HUDEP-2 (cell line): ENCODE measurements at regions not wholly inside any gene's neighbourhood (a gene's known extent, or its start where the extent isn't known, plus 50 kb on each side); places are given as distances from the start of the nearest gene placed in this dataset.
"Not testable (repeated sequence)": the region's sequence is repeated elsewhere in the genome, so short reads cannot be mapped to it uniquely, and the experiment has no call there.

ENCODE experiments used
- DNase-seq, 76 experiments: peaks; one replicate each; lab custom pipeline; 2025; ENCODE audit not compliant: unreplicated experiment in 76 of 76; lab: John Stamatoyannopoulos, UW

DNA sequence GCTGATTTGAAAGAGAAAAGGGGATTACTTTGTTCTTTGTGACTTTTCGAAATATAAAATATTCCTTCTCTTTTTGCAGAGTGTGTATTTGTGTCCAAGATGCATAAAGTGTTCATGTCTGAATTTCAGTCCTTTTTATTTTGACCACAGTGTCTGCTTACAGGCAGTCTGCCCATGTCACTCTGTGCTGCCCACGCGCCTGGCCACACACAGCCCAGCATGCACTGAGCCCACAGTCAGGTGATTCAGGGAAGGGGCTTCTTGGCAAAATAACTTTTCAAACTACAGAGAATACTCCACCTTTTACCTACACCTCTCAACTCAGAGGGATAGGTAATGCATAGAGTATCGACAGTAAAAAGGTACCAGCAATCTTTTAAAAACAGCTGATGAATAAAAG lies 142.5 kb upstream of the TRPC4 start:
- DNase-seq: no peak

GRCh38 chr13:38008636-38009035 lies 139.1 kb upstream of the TRPC4 start:
- DNase-seq: peak in 7 of 76 experiments; percentile 1 to 20 (median 4)

DNA sequence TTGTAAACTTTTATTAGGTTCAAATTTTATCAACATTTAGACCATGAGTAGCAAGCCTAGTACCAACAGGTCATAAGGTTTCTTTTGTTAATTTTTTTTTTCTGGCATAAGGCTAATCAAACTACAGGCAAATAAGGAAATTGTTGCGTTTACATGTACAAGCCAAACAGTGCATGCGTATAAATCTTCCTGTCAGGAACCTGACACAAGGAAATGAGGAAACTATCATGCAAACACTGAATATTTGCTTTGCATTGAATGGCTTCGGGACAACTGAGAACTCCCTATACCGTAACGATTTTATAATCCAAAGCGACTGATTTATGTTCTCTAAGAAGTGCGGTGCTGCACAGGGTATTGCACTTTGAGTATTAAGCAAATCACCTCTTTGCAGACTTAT lies 133.0 kb upstream of the TRPC4 start:
- DNase-seq: no peak

DNA sequence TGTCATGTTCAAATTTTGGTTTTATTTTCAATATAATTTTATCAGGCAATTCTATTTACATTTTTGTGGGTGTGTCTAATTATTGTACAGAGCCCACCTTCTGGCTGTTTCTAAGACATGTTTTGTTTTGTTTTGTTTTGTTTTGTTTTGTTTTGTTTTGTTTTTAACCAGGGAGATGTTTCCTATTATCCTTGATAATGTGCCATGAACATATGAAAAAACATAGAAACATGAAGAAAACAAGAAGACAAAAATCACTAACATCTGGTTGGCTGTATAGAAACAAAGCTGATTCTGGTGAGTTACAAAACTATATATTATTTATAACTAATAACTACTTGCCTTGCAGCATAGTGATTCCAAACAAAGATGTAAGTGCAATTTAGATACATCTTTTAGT lies 128.1 kb upstream of the TRPC4 start:
- DNase-seq: no peak

DNA sequence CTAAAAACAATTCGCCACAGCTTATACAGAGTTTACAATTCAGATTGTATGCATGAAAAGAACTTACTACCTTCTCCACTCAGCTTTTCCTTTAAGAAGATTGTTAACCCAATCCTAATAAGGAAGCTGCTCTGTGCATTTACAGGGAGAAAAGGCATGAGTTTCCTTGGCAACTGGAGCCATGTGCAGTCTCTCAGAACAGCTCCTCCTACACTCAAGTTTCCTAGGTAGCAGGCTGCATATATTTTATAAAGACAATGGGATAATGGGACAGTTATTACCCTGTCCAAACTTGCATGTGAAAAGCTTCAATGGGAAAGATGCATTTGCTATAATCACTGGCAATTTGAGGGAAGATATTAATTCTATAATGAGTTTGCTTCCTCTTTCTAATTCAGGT lies 125.5 kb upstream of the TRPC4 start:
- DNase-seq: no peak

GRCh38 chr13:37986811-37987210 lies 117.2 kb upstream of the TRPC4 start:
- DNase-seq: no peak

DNA sequence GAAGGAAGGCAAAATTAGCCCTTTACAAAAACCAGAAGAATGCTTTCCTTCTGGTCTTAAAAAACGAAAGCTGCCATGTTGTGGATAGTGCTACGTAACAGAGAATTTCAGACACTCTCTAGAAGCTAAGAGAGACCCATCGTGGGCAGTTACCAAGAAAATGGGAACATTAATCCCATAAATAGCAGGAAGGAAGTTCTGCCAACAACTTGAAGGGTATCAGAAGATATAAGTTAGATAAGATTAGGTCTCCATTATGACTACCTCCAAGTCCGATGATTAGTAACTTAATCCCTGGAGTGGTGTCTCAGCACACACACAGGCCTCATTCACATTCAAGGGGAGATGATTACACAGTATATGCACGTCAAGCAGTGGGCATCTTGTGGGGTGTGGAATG lies 115.7 kb upstream of the TRPC4 start:
- no peak for DNase-seq

- no peak for DNase-seq
Measured at GRCh38 chr13:37984357-37984756, 114.8 kb upstream of the TRPC4 start.

DNA sequence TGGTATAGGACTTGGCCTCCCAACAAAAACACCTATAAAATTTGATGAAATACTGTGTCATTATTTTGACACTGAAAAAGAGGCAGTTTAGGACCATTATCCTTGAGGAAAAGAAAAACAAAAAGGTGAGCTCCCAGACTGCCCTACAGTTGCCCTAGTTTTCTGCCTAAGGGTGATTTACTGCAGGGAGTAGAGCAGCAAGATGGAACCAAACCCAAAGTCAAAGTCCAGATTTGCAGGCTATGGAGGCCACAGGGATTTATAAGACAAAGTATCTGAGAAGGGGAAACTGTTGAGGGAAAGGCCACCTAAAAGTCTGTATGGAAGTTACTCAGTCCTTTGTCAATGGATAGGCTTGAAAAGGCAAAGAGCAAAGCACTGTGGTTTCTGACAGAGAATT lies 112.4 kb upstream of the TRPC4 start:
- no peak for DNase-seq

GRCh38 chr13:37978680-37979079 lies 109.1 kb upstream of the TRPC4 start:
- DNase-seq: no peak

DNA sequence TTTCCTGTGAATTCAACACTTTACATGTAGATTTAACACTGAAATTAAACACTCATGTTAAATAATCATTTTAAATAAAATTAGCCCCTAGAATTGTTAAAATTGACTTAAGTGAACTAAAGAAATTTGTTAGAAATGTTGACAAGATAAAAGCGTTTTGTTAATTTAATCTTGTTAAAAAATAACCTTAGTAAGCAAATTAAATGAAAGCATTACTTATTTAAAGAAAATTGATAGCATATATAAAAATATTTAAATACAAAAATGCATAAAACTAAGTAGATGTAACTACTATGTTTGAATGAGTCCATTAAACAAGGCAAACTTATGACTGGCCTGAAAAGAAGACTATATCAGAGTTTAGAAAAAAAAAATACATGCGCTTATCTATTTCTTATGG lies 99.0 kb upstream of the TRPC4 start:
- no peak for DNase-seq

GRCh38 chr13:37966266-37966665 lies 96.7 kb upstream of the TRPC4 start:
- DNase-seq: no peak

- DNase-seq: peak in 29 of 76 experiments; percentile 3 to 73 (median 24)
Measured at GRCh38 chr13:37960427-37960826, 90.9 kb upstream of the TRPC4 start.

DNA sequence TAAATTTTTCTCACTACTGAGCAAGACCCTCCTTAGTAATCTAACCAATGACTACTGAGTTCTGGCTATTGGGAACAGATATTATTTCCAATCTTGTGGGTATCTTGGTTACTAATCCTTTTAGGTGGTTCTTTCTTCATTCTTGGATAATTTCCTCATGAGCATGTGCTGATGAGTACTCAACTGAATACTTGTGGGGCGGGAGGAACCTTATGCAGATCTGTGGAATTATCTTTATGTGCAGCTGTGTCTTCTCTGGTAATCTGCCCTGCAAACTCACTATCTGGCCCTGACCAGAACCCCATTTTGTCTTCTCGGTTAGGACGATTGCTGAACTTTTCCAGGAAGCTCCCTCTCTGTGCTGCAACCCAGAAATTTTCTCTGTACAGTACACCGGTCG lies 89.7 kb upstream of the TRPC4 start:
- DNase-seq: peak in 74 of 76 experiments; percentile 7 to 98 (median 87)

GRCh38 chr13:37956536-37956935 lies 87.0 kb upstream of the TRPC4 start:
- DNase-seq: no peak

- not testable (repeated sequence) for DNase-seq
Measured at GRCh38 chr13:37954597-37954996, 85.0 kb upstream of the TRPC4 start.

- no peak for DNase-seq
Measured at GRCh38 chr13:37954191-37954590, 84.6 kb upstream of the TRPC4 start.

DNA sequence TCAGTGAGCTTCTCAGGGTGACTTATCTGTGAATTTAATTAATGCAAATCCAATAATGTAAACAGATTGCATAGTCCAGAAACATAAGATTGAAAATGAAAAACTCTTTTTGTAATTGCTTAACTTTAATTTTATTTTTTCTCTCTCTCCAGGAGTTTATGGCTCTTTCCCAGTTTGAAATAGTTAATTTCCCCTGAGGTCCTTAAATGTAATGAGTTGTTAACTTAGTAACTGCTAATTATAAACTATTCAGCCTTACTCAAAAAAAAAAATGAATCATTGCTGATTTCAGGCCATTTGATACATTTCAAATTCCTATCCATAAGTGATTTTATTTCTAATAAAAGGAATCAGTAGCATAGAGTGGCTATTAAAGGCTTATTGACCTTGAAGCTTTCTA lies 84.1 kb upstream of the TRPC4 start:
- DNase-seq: no peak

- no peak for DNase-seq
Measured at GRCh38 chr13:37950016-37950415, 80.4 kb upstream of the TRPC4 start.

DNA sequence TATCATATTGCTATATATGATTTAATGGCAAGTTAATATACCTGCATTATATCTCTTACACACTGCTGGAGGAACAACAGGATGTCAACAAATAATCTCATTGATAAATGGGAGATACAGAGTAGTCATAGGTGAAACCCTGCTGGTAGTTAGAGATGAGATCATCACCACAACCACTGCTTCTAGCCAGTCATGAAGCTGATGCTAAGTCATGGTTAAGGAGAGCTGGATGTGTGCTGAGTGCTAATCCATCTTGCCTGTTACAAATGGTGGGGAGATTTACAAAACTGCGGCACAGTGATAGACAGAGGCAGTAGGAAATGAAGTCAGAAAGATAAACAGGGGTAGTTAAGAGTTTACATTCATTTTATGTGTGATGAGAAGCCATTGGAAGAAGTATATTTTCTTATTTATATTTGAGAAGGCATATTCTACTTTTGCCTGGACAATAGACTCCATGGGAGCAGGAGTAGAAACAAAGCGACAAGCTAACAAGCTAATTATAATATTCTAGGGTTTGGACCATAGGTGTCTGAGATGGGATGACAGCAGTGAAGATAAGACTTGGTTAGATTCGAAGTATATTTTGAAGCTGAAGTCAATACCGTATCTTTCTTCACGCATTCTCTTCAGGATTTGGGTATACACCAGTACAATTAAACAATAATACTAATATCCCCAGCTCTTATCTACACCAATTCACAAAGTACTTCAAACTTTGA lies 78.0 kb upstream of the TRPC4 start:
- DNase-seq: no peak

DNA sequence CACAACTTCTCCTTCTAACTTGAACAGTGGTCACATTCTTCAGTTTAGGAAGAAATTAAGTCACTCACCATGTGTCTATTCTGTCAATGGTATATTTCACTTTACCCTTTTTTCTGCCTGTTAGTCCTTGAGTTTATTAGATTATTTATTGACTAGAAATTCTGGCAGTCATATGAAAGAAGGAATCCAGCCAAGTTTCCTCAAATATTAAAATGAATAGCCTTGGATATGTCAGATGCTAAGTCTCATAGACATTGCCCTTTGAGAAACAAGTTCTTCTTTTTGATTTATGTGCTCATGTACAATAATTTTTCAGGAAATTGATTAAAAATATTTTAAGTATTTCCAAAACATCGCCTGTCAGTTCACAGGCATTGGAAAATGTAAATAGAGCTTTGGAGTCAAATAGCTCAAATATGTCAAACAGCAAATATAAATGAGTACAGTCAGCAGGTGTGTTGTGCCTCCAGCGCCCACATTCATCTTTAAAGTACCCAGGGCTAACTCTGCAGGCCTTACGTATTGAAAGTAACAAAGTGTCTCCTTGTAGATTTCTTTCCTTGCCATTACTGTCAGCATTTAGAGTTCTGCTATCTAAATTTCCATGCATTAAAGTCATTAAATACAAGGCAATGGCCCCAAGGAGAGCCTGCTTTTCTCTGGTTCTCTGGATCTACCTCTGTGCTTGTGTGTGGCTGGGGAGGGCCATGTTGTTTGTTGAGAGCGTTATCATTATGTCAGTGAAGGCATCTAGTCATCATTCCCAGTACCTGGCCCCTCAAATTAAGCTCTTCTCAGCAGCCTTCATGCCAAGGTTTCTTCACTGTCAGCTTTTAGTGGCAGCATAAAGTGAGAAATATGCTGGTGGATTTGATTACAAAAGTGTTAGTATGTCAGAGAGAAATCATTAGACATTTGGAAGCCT lies 76.3 kb upstream of the TRPC4 start:
- DNase-seq: no peak

DNA sequence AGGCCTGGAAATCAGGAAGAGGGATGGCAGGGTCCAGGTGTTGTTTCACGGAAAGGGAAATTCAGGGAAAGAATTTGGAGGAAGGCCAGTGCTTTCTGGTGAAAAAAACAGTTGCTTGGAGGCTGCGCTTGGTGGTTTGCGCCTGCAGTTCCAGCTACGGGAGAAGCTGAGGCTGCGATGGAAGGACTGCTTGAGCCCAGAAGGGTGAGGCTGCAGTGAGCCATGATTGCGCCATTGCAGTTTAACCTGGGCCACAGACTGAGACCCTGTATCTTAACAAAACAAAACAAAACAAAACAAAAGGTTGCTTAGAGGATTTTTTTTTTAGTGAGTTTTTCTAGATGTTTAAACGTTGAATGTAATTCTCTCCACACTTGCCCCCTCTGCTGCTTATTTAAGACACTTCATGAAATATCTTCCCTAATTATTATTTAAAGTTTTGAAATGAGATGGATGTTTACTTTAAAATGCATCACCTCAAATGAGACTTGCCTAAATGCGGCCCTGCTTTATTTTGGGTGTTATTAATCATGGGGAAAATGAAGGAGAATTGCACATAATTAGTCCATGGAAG lies 75.4 kb upstream of the TRPC4 start:
- no peak for DNase-seq
